ENCODE measurements at regions not wholly inside any gene's neighbourhood (a gene's known extent, or its start where the extent isn't known, plus 50 kb on each side); places are given as distances from the start of the nearest gene placed in this dataset.

DNA sequence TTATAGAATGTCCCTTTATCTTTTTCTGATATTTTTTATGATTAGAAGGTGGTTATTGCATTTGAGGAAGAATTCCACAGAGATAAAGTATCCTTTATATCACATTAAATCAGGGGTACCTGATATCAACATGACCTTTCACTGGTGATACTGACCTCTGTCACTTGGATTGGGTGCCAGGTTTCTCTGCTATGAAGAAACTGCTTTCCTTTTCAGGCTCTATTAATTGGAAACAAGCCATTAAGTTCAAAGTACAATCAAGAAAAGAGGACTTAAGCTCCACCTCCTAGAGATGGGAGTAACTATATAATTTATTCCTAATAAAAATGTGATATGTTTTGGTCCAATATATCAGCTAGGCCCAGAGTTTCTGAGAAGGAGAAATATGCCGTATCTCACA, 514.6 kb upstream of the TYRP1 start:
- DNase-seq: no peak

DNA sequence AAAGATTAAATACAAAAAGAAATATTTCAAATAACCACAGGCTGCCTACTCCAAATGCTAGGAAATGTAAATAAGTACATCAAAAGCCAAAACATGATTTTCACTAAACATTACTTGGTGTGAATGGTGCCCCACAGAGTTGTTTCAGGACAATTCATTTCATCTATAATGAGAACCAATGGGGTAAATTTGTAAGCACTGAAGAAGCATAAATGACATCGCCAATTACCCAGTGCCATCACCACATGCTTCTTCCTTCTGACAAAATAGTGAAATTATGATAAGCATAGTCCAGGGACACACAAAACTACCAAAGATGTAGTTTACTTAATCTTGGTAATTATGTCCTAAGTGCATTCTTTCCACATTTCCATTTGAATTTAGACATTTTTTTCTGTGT, 510.4 kb upstream of the TYRP1 start:
- no peak for DNase-seq

DNA sequence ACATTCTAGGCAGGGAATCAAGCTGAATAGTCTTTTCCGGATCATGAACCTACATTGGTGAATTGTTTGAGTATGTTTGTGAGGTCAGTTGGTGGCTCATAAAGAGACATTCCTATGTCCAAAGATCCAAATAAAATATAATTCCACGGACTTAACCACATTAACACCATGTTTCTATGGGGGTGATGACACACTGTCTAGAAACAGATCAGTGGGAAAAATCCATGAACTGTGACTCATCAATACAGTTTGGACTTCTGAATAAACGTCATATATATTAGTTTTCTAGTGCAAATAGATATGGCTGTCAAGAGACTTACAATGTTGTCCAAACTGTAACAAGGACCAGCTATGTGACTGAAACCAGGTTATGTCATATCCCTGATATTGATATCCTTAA, 509.9 kb upstream of the TYRP1 start:
- no peak for DNase-seq

DNA sequence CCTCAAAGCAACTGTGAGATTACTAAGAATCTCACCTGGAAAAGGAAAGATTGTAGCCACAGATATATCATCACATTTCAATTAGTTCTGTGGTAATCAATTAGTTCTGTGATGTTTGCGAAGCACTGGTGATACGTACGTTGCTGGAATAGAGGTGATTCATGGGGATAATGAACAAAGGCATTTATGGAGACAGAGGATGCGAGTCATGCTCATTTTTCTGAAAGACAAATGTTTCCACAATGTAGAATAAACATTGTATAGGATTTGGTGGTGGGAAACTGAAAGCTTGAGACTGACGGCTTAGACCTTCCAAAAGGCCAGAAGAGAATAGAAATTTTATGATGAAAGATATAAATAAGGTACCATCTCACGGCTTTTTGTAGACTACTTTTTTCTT, 507.3 kb upstream of the TYRP1 start:
- DNase-seq: no peak

DNA sequence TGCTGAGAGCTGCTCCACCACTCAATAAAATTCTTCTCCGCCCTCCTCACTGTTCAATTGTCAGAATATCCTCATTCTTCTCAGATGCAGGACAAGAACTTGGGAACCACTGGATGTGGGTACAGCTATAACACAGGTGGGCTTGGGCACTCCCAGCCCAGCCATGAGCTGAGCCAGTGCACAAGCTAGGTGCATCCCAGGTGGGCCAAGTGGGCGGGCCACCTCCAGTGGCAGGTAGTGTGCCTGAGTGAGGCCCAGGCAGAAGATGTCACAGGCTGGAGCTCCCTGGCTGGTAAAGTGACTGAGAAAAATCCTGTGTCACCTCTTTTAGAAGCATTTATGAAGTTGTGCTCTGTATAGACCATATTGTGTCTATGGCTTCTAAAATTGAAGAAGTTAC, 501.6 kb upstream of the TYRP1 start:
- no peak for DNase-seq

DNA sequence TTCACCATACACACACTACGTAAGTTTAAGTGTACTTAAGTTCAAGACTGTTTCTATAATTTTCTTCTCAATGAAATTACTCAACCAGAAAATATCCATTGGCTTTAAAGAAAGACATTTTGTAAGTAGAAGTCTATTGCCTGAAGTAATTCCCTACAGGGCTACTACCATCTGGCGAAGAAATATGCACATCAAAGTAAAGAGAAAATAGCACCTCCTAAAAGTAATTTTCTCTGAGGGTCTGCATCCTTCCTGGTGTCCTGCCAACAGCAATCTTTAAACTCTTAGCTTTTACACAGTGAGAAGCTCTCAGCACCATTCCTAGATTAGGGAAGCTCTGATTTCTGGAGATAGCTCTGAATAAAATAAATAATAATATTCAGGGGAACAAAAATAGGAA, 498.5 kb upstream of the TYRP1 start:
- DNase-seq: no peak

DNA sequence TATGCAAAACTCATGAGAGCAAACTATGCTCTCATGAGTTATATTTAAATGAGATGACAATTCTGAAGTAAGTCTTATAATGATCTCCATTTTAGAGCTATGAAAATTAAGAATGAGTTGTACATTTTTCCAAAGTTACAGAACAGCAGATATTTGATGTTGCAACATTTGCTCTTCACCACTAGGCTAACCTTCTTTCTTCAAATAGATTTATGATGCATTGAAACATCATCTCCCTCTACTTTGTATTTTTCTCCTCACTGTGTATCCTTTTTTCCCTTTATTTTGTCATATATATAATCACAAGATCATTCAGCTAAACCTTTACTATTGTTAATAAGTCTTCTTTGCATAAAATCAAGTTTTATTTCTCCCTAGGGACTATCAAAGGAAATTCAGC, 497.7 kb upstream of the TYRP1 start:
- DNase-seq: no peak

DNA sequence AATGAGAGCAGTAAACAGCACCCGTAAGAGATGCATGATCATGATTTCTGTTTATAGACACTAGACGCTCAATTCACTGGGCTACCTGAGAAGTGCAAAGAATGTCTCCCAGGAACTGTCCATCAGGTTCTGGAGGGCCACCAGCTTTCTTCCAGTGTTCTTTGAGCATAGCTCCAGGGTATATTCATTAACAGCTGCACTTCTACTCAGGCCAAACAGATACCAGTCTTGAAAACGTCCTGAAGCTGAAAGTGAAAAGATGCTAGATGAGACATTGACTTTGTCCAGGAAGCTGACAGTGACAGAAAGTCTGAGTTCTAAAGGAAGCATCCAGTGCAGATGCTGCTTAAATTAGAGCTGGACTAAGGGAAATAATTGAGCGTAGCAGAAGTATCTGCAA, 488.7 kb upstream of the TYRP1 start:
- no peak for DNase-seq

DNA sequence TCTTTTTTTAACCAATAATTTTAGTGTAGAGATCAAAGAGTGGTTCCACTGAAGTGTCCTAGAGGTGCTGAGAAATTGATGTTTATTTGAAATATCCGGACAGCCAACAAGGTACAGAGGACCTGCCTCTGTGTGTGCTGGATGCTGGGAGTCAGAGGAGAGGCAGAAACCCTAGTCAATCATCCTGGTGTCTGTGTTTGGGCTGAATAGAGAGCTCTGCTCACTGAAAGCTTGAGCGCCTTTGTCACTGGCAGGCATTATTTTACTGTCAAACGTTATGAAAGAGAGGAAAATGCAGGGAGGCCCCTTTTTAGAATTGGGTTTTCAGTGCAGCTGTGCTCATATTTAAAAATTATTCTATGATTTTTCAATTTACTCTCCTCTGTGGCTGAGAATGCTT, 480.3 kb upstream of the TYRP1 start:
- DNase-seq: no peak

DNA sequence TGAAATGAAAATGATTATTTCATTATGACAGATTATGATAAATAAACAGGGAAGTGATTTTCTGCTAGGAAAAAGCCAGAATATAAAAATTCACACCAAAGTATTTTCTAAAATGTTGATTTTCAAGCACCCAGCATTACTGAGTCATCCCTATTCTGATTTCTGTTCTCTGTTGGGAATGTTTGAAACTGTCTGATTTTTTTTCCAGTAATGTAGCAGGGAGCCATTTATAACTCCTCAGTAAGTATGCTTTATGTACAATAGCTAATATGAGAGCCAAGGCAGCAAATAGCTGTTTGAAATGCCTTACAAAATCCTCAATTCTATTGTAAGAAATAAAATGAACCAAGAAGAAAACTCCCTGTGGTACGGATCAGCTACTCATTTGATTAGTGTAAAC, 471.7 kb upstream of the TYRP1 start:
- no peak for DNase-seq

DNA sequence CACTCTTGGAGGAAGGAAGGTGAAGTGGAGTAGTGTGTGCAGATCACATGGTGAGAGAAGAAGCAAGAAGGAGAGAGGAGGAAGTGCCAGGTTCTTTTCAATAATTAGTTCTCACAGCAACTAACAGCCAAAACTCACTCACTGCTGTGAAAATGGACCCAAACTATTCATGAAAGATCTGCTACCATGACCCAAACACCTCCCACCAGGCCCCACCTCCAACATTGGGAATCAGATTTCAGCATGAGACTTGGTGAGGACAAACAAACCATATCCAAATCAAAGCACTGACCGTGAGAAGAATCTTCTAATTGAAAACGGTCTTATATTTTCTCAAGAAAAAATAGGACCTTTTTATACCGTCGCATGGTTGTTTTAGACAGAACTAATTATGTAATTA, 468.7 kb upstream of the TYRP1 start:
- DNase-seq: no peak

DNA sequence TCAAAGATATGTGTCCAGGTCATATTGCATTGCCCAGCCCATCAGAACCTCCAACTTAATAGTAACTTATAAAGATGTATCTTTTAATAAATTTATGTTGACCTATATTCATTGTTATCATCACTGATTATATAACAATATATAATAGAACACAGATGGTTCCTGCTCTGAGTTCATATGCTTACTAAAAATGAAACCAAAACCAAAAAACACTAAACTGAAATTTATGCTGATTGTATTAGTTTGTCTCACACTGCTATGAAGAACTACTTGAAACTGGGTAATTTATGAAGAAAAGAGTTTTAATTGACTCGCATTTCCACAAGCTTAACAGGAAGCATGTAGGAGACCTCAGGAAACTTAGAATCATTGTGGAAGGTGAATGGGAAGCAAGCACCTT, 462.5 kb upstream of the TYRP1 start:
- no peak for DNase-seq

DNA sequence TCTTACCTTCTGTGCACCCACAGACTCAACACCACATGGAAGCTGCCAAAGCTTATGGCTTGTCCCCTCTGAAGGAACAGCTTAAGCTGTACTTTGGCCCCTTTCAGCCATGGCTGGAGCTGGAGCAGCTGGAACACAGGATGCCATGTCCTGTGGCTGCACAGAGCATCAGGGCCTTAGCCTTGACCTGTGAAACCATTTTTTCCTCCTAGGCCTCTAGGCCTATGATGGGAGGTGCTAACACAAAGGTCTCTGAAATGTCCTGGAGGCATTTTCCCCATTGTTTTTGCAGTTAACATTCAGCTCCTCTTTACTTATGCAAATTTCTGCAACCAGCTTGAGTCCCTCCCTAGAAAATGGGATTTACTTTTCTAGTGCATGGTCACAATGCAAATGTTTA, 461.4 kb upstream of the TYRP1 start:
- DNase-seq: no peak

DNA sequence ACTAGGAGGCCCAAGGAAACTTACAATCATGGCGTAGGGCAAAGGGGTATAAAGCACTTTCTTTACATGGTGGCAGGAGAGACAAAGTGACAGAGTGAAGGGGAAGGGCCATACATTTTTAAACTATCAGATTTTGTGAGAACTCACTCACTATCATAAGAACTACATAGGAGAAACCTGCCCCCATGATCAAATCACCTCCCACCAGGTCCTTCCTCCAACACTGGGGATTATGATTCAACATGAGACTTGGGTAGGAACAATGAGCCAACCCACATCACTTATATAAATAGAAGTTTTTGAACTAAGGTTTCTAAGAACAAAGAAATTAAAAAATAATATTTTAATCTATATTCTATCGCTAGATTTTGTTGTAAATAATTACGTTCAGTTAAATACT, 460.3 kb upstream of the TYRP1 start:
- no peak for DNase-seq

DNA sequence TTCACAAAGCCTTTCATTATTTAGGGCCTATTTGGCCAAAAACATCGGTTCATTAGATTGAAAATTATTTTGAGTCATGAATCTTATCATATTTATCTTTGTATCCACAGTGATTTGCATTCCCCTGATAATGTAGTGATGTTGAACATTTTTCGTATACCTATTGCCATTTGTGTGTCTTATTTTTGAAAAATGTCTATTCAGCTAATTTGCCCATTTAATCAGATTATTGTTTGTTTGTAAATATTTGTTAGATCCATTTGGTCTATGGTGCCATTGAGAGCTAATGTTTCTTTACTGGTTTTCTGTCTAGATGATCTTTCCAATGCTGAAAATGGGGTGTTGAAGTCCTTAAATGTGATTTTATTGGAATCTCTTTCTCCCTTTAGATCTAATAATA, 439.2 kb upstream of the TYRP1 start:
- no peak for DNase-seq

DNA sequence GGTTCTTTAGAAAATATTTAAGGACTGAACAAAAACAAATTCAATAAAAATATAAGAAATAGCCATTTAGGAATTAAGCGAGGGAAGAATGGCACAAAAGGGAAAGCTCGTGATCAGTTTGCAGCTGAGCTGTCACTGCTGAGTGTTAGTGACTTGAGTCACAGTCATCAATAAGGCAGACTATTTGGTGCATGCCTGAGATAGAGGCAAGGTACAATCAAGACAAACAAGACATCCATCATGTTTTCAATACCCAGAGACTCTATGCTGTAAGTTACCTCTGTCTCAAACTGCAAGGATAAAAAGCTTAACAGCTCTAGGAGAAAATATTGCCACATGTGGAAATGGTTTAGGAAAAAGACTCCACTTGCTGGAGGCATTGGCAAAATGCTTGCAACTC, 426.4 kb upstream of the TYRP1 start:
- no peak for DNase-seq

DNA sequence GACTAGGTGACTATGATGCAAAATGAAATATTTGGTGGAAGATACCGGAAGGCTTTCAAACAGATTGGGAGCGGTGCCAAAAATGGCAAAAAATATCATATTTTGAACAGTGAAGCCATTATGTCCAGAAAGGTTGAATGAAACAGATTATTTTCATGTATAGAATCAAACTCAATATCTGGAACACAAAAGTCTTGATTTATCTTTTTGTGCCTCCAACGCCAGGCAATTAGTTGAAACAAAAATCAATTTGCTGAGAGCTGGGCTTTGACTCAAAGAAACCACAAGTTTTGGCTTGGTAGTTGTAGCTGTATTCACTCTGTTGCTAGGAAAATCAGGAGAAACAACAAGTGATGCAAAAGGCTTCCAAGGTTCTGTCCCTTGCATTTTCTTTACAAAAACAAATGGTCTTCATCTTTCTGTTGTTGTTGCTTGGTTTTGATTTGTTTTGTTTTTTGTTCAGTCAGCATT, 421.7 kb upstream of the TYRP1 start:
- DNase-seq: no peak

DNA sequence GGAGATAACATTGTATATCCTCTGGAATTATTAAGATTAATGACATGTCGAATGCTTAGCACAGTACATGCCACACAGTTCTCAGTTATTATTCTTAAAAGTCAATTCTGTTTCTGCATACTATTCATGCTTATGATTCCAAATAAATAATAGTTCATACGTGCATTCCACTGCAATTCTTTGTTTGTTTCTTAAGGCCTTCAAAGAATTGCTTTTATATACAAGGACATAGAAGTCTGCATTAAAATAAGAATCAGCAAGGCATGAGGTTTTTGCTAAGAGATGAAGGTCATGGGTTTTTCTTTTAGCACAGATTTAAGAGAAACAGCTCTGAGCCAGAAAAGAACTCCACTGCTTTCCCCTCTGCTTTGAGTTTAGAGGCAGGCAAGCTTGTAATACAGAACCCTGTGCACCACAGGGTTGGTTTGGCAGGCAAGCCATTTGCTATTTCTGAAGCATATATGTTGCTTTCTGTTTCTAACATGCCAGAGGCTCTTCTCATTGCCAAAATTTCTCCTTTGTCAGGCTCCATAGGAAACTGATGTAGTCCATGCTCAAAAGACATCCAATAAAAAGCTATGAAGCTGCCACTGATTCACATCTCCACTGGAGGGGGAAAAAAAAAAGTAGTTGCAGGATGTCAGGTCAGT, 420.6 kb upstream of the TYRP1 start:
- DNase-seq: no peak

DNA sequence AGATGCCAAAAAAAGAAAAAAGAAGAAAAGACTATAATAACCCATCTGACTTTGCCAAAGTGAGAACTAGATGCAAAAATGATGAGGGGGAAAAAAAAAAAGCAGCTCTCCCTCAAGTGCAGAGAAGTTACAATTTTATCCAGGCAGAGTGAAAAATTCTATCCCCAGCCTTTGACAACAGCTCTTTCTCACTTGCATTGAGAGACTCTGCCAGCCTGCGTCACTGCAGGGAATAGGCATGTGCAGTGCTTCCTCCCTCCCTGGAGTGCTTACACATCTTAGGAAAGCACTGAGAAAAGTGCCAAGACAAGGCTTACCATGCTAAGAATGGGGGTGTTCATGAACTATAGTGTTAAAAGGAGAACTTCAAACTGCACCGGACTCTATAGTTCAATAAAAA, 418.6 kb upstream of the TYRP1 start:
- no peak for DNase-seq

DNA sequence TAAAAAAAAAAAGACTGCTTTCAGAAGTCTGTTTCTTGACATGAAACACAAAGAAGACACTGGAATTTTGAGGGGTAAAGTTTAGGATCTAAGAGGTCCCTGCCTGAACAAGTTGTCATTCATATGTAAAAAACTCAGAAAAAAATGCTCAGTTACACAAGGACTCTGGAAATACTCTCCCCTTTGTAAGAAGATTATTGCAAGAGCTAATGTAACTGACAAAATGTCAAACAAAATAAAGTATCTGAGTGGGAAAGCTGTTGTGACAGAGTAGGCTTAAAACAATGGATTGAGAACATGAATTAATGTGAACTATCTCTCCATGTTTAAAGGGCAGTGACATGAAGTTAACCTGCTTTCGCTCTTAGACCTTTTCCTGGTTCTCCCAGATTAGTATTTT, 416.7 kb upstream of the TYRP1 start:
- DNase-seq: no peak

DNA sequence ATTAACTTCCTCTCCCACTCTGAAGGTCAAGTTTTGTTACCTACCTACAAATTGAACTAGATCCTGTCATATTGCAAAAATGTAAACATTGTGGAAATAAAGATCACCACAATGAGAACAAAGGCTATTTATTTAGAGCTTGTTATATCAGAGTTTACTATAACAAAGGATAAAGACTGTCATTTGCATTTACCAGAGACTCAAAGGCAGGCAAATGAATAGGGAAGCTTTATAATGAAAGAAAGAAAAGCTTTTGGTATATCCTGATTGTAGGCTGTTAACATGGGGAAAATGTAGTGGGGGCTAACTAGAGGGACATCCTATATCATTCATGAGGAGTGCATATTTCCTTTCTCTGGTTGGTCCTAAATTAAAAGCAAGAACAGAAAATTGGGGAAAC, 403.5 kb upstream of the TYRP1 start:
- no peak for DNase-seq

DNA sequence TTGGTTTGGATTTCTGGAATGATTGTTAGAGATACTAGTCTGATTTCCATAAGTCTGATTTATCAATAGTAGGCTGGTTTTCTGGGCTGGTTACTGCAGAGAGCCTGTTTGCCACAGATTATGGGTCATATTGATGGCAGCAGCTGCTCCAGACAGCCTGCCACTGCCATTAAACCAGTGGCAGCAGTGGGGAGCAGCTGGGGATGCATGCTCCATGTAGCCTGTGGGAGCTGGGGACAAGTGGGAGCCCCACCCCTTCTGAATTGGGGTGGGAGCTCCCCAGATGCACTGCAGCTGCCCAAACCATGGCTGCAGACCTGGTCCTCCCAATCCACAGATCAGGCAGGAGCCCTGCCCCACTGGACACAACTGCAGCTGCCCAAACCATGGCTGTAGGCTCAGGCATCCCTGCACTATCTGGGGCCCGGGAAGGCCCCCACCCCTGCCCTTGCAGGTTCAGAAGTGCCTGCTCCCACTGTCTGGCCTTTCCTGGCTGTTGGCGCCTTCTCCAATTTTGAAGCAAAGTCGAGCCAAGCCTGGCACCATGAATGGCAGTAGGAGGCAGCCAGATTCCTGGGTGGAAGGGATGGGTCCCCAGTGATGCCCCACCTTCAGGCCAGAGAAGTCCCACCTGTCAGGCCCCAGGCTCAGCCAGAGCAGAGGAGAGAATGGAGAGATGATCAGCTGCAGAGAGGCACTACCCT, 402.9 kb upstream of the TYRP1 start:
- DNase-seq: no peak

DNA sequence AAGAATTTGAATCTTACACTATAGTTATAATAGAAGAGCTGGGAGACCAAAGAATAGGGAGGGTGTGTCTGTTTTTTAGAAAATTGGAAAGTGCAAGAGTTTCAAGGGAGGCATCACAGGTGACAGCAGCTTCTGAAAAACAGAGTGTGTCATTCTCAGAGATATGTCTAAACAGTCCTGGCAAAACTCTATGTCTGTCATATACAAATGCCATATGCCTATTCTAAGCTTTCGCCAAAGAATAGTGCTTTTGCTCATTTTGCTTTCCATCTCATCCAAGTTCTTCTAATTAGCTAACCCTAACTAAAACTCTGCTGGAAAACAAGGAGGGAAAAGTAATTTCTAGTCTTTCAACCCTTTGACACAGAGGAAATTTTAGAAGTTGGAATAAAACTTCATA, 388.0 kb upstream of the TYRP1 start:
- no peak for DNase-seq

DNA sequence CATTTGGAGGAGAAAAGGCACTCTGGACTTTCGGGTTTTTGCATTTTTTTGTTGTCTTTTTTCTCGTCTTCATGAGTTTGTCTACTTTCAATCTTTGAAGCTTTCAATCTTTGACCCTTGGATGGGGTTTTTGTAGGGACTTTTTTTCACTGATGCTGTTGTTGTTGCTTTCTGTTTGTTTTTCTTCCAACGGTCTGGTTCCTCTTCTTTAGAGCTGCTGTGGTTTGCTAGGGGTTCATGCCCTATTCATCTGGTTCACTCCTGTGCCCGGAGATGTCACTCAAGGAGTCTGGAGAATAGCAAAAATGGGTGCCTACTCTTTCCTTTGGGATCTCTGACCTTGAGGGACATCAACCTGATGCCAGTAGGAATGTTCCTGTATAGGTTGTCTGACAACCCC, 378.6 kb upstream of the TYRP1 start:
- DNase-seq: no peak

All from GF-D8 (cell line).